H9 (cell line): ENCODE measurements at regions not wholly inside any gene's neighbourhood (a gene's known extent, or its start where the extent isn't known, plus 50 kb on each side); places are given as distances from the start of the nearest gene placed in this dataset.
"Not testable (repeated sequence)": the region's sequence is repeated elsewhere in the genome, so short reads cannot be mapped to it uniquely, and the experiment has no call there.

Source experiments
- DNase-seq: peaks from one replicate; pipeline ENCODE4 v3.0.0-alpha.2; 2017
- H2AFZ ChIP-seq: one replicate; pipeline ENCODE4 v1.6.1; 2013; ENCODE audit warnings: mild to moderate bottlenecking, low read length, control low read depth, moderate library complexity
- H2AK5ac ChIP-seq: 2 replicates; pipeline ENCODE4 v1.6.1; 2013; ENCODE audit warnings: low read length, control low read depth, mixed read lengths; ENCODE audit not compliant: insufficient read length
- H2BK120ac ChIP-seq: one replicate; pipeline ENCODE4 v1.6.1; 2013; ENCODE audit warnings: low read depth, mild to moderate bottlenecking, low read length, control low read depth, inconsistent platforms; ENCODE audit not compliant: poor library complexity, severe bottlenecking
- H2BK12ac ChIP-seq: 2 replicates; pipeline ENCODE4 v1.6.1; 2013; ENCODE audit warnings: low read length, control low read depth, mixed read lengths, low read depth; ENCODE audit not compliant: insufficient read length
- H2BK15ac ChIP-seq: 2 replicates; pipeline ENCODE4 v1.6.1; 2013; ENCODE audit warnings: low read depth, low read length, control low read depth
- H2BK20ac ChIP-seq: one replicate; pipeline ENCODE4 v1.6.1; 2013; ENCODE audit warnings: low read depth, mild to moderate bottlenecking, low read length, control low read depth, inconsistent platforms; ENCODE audit not compliant: poor library complexity, severe bottlenecking
- H2BK5ac ChIP-seq: 2 replicates; pipeline ENCODE4 v1.6.1; 2013; ENCODE audit warnings: low read length, control low read depth, mixed read lengths; ENCODE audit not compliant: insufficient read length
- H3K14ac ChIP-seq: 2 replicates; pipeline ENCODE4 v1.6.1; 2013; ENCODE audit warnings: low read length, control low read depth; ENCODE audit not compliant: insufficient read depth
- H3K18ac ChIP-seq: 2 replicates; pipeline ENCODE4 v1.6.1; 2013; ENCODE audit warnings: low read depth, mild to moderate bottlenecking, mixed read lengths, low read length, control low read depth; ENCODE audit not compliant: insufficient read length
- H3K23ac ChIP-seq: 2 replicates; pipeline ENCODE4 v1.6.1; 2013; ENCODE audit warnings: low read length, control low read depth, mixed read lengths, low read depth; ENCODE audit not compliant: insufficient read length
- H3K23me2 ChIP-seq: 2 replicates; pipeline ENCODE4 v1.6.1; 2013; ENCODE audit warnings: low read depth, mild to moderate bottlenecking, mixed read lengths, low read length, control low read depth; ENCODE audit not compliant: insufficient read length, poor library complexity, severe bottlenecking
- H3K27ac ChIP-seq: 2 replicates; pipeline ENCODE4 v1.5.1; 2013; ENCODE audit warnings: low read length, control low read depth, mixed read lengths, low read depth; ENCODE audit not compliant: insufficient read length
- H3K27me3 ChIP-seq: 2 replicates; pipeline ENCODE4 v1.6.1; 2013; ENCODE audit warnings: low read length, control low read depth, inconsistent platforms; ENCODE audit not compliant: insufficient read depth
- H3K4ac ChIP-seq: 2 replicates; pipeline ENCODE4 v1.6.1; 2013; ENCODE audit warnings: low read depth, mild to moderate bottlenecking, control low read depth, inconsistent platforms, low read length, moderate library complexity
- H3K4me1 ChIP-seq: 2 replicates; pipeline ENCODE4 v1.6.1; 2013; ENCODE audit warnings: low read length, control low read depth, inconsistent platforms; ENCODE audit not compliant: insufficient read depth
- H3K4me2 ChIP-seq: 2 replicates; pipeline ENCODE4 v1.6.1; 2013; ENCODE audit warnings: low read length, control low read depth, mixed read lengths; ENCODE audit not compliant: insufficient read length, insufficient read depth
- H3K56ac ChIP-seq: 2 replicates; pipeline ENCODE4 v1.6.1; 2013; ENCODE audit warnings: low read depth, mild to moderate bottlenecking, mixed read lengths, low read length, control low read depth; ENCODE audit not compliant: insufficient read length
- H3K79me1 ChIP-seq: 2 replicates; pipeline ENCODE4 v1.6.1; 2013; ENCODE audit warnings: low read depth, mild to moderate bottlenecking, moderate library complexity, low read length, control low read depth, inconsistent platforms; ENCODE audit not compliant: insufficient read depth, poor library complexity, severe bottlenecking
- H3K79me2 ChIP-seq: 2 replicates; pipeline ENCODE4 v1.6.1; 2013; ENCODE audit warnings: low read length, control low read depth, inconsistent platforms; ENCODE audit not compliant: insufficient read depth
- H3K9ac ChIP-seq: 2 replicates; pipeline ENCODE4 v1.6.1; 2013; ENCODE audit warnings: low read length, control low read depth, mixed read lengths; ENCODE audit not compliant: insufficient read length; ENCODE audit errors: extremely low read depth
- H3K9me3 ChIP-seq: one replicate; pipeline ENCODE4 v1.6.1; 2013; ENCODE audit warnings: low read depth, low read length, inconsistent platforms; ENCODE audit not compliant: control insufficient read depth
- H3T11ph ChIP-seq: one replicate; pipeline ENCODE4 v1.6.1; 2013; ENCODE audit warnings: mild to moderate bottlenecking, low read length, control low read depth, inconsistent platforms
- H4K20me1 ChIP-seq: one replicate; pipeline ENCODE4 v1.6.1; 2013; ENCODE audit not compliant: control insufficient read depth, insufficient read length, insufficient read depth
- H4K5ac ChIP-seq: 2 replicates; pipeline ENCODE4 v1.6.1; 2013; ENCODE audit warnings: low read depth, mild to moderate bottlenecking, mixed read lengths, low read length, control low read depth; ENCODE audit not compliant: insufficient read length
- H4K8ac ChIP-seq: replicated peaks from 2 replicates; pipeline ENCODE4 v1.6.1; 2013; ENCODE audit warnings: low read length, control low read depth, mixed read lengths, low read depth; ENCODE audit not compliant: insufficient read length
- H4K91ac ChIP-seq: 2 replicates; pipeline ENCODE4 v1.6.1; 2013; ENCODE audit warnings: low read depth, mild to moderate bottlenecking, moderate library complexity, mixed read lengths, low read length, control low read depth; ENCODE audit not compliant: insufficient read length
- H3K27ac Mint-ChIP-seq, 3 experiments: 2 replicates in 2 of 3; 3 replicates in 1 of 3; pipeline ENCODE4 v1.8.0; 2020 to 2021; ENCODE audit warnings: mixed read lengths in 3 of 3, mild to moderate bottlenecking in 1 of 3, moderate library complexity in 1 of 3
- H3K27me3 Mint-ChIP-seq: 2 replicates; pipeline ENCODE4 v1.8.0; 2021; ENCODE audit warnings: low read depth, mild to moderate bottlenecking, moderate library complexity, mixed read lengths
- H3K36me3 Mint-ChIP-seq, 3 experiments: 2 replicates in 2 of 3; 3 replicates in 1 of 3; pipeline ENCODE4 v1.8.0; 2020 to 2021; ENCODE audit warnings: low read depth in 3 of 3, mixed read lengths in 3 of 3; ENCODE audit not compliant: insufficient read depth in 1 of 3
- H3K4me1 Mint-ChIP-seq, 2 experiments: 2 replicates each; pipeline ENCODE4 v1.8.0; 2020; ENCODE audit warnings: mixed read lengths in 2 of 2
- H3K4me3 Mint-ChIP-seq, 2 experiments: 2 replicates in 1 of 2; 3 replicates in 1 of 2; pipeline ENCODE4 v1.8.0; 2020 to 2021; ENCODE audit warnings: mild to moderate bottlenecking in 2 of 2, mixed read lengths in 2 of 2, moderate library complexity in 1 of 2
- H3K9me3 Mint-ChIP-seq, 2 experiments: 2 replicates in 1 of 2; 3 replicates in 1 of 2; pipeline ENCODE4 v1.8.0; 2020; ENCODE audit warnings: mild to moderate bottlenecking in 2 of 2, mixed read lengths in 2 of 2, moderate library complexity in 1 of 2
- WGBS: extraction: QIAGEN DNeasy Blood & Tissue Kit; methylation state at CpG from one replicate; pipeline ENCODE4 v1.1.7; 2013; ENCODE audit warnings: missing lambda C conversion rate, low lambda C conversion rate, mixed read lengths; ENCODE audit not compliant: insufficient read length; ENCODE audit errors: extremely low coverage; 5-methylcytosine and 5-hydroxymethylcytosine counted together

DNA sequence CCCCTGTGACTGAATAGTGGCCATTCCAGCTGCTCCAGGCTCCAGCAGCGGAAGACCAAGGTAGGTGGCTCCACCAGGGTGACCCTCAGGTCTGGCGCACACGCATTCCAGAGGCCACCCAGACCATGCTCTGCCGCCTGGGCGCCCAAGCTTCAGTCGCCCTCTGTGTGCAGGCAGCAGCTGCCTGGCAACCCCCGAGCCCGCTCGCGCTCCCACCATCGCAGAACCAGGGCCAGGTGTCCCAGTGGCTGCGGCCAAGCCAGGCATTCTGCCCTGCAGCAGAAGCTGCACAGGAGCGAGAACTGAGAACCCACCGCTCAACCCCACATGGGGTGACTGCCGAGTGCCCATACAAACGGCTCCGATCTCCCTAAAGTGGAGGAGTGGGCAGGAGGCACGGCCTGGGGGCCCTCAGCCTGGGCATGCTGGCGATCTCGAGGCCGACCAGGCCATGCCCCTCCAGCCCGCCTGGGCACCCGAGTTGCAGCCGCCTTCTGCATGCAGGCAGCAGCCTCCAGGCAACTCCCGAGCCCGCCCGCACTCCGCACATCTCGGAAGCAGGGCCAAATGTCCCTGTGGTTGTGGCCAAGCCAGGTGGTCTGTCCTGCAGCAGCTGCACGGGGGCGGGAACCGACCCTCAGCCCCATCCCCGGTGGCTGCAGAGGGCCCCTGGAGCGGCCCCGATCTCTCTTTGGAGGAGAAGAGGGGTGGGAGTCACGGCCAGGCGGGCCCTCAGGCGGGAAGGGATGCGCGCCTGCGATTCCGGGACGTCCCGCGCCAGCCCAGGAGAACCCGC, 1264.1 kb downstream of the FOXD4L5 start:
- Mint-ChIP-seq H3K9me3 (peaks cover 81 to 89% of the 10 kb centered on the region in 2 experiments), H3K36me3 (peaks cover 4 to 13% (median 5%) of the 10 kb centered on the region in 3 experiments; a peak in 5 of 7 replicates)
- H2BK120ac ChIP-seq, H3K4me2 ChIP-seq, H2BK5ac ChIP-seq, H3K18ac ChIP-seq, H3K79me1 ChIP-seq, H3K9ac ChIP-seq, H2BK12ac ChIP-seq, H2BK15ac ChIP-seq, H2AK5ac ChIP-seq, H3T11ph ChIP-seq, H3K56ac ChIP-seq, H3K23ac ChIP-seq, H3K27me3 ChIP-seq, H2BK20ac ChIP-seq, H4K5ac ChIP-seq, H3K4me1 Mint-ChIP-seq, H2AFZ ChIP-seq, H3K27ac Mint-ChIP-seq, H3K4me1 ChIP-seq, H3K27me3 Mint-ChIP-seq, H4K20me1 ChIP-seq, H4K8ac ChIP-seq, H3K23me2 ChIP-seq, H3K9me3 ChIP-seq, H3K14ac ChIP-seq, DNase-seq, H3K4ac ChIP-seq, H3K27ac ChIP-seq, H3K4me3 Mint-ChIP-seq, H3K79me2 ChIP-seq, H4K91ac ChIP-seq: not testable (repeated sequence)
- no CpG with 5 or more reads among the region's 46 CpGs for WGBS

- not testable (repeated sequence) for H2BK15ac ChIP-seq, H3K18ac ChIP-seq, H3K4me1 Mint-ChIP-seq, H3K27ac ChIP-seq, H4K8ac ChIP-seq, H3K4me1 ChIP-seq, H3K23me2 ChIP-seq, H2AFZ ChIP-seq, H3K27me3 Mint-ChIP-seq, H3K27me3 ChIP-seq, H4K5ac ChIP-seq, H2AK5ac ChIP-seq, H2BK12ac ChIP-seq, H3K27ac Mint-ChIP-seq, H2BK20ac ChIP-seq, H3K23ac ChIP-seq, H3K4me3 Mint-ChIP-seq, H4K91ac ChIP-seq, H3K56ac ChIP-seq, DNase-seq, H3T11ph ChIP-seq, H3K14ac ChIP-seq, H3K79me2 ChIP-seq, H3K4ac ChIP-seq, H3K9ac ChIP-seq, H2BK5ac ChIP-seq, H2BK120ac ChIP-seq, H3K4me2 ChIP-seq, H4K20me1 ChIP-seq, H3K79me1 ChIP-seq
- peaks cover 76 to 84% of the 10 kb centered on the region in 2 experiments for H3K9me3 Mint-ChIP-seq
- no CpG with 5 or more reads among the region's 2 CpGs for WGBS
- H3K36me3 Mint-ChIP-seq: peaks cover 4 to 10% (median 8%) of the 10 kb centered on the region in 3 experiments; a peak in 5 of 7 replicates
- H3K9me3 ChIP-seq: peaks cover 16% of the 10 kb centered on the region
Measured at GRCh38 chr9:64017666-64018065, 1267.3 kb downstream of the FOXD4L5 start.
